ENCODE measurements at regions not wholly inside any gene's neighbourhood (a gene's known extent, or its start where the extent isn't known, plus 50 kb on each side); places are given as distances from the start of the nearest gene placed in this dataset.

DNA sequence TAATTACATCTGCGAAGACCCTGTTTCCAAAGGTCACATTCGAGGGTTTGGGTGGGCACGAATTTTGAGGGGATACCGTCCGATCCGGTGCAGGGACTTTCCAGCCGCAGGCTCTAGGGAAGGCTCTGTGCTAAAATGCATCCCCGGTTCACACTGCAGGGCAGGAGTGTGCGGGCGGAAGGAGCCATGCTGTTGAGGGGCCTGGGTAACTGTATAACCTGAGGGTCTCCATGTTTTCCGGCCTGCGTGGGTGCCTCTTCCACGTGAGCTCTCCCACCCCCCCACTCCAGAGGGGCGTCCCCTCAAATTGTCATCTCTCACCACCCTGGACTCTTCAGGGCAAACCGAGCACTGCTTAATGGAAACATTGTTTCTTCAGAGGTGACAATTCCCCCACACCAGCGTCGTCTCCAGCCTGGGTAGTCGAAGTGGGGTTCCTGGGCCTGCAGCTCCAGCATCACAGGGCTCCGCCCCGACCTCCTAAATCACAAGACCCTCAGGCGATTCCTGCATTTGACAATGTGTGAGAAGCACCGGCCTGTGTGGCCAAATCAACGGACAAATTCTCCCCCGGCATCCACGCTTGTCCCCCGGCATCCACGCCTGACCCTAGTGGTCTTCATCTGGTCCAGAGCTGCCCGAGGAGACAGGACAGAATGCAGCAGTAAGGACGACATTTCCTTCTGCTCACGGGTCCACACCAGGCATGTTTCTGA is 51.2 kb downstream of the FOXL3 start:
- no peak for DNase-seq (ENCODE audit: low read depth)

DNA sequence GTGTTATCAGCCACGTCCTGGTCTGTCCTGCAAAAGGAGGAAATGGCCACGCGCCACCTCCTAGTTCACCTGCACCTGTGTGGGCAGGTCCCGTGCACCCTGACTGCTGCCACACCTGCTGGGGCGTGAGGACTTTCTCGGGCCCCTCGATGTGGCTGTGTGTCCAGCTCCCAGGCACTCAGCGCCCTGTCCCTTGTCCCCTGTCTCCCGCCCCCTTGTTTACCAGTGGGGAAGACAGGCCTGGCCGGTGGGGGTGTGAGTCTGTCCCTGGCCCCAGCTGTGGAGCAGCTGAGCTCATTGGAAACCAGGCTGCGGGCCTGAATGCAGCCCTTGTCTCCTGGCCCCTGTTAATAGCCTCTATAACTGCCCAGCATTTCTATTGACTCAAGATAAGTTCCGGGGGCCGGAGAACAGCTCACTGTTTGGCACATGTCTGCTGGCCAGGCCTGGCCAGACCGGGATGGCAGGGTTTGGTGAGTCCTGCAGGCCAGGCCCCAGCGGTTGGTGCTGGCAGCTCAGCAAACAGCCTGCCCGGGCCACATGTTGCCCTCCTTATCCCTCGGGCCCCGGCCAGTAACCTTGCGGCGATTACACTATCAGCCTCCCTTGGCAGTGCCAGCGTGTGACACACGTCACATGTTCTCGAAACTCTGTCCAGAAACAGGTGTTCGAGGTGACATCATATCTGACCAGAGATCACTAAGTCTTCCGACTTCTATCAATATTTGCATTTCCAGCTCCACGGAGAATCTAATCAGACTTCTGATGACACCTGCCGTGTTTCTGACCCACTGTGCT is 52.1 kb downstream of the FOXL3 start:
- no peak for DNase-seq (ENCODE audit: low read depth)

DNA sequence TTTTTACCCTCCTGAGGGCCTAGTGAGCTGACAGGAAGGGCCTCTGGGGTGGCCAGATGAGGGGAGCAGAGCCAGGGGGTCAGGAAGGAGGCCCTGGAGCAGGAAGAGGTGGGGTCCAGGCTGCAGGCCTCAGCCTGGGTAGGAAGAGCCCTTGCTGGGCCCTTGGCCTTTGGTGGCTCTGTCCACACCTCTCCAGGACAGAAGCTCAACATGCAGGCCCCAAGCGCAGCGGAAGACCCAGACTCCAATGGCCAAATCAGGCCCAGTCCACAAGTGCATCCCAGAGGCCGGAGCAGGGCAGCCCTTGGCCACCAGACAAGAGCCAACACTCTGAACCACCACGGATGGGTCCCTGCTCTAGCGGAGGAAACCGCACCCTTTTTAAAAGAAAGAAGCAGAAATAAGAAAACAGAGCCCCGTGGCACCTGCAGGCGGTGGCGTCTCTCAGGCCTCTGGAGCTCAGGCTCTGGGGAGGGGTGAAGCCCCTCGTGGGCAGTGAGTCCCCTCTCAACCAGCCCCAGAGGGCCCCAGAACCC is 52.8 kb downstream of the FOXL3 start:
- DNase-seq (ENCODE audit: low read depth) = no peak

DNA sequence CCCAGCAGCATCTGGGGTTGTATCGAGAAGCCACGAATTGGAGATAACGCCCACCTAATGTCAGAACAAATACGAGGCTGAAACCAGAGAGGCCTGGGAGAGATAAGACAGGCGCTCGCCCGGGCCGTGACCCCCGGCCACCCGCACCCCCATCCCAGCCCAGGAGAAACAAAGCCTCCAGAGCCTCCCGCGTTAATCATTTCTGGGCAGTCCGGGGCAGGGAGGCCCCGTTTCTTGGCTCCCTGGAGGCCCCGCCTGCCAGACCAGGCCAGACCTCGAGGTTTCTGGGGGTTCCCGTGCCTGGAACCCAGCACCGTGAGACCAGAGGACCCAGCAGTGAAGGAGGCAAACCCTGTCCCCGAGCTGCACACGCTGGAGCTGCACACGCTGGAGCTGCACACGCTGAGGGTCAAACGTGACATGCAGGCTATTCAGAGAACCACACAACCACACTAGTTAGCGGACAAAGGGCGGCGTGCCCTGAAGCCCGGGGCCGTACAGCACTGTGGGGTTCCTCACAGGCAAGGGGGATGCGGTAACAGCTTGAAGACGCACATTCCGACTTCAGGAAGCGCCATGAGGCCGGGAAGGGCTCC is 53.4 kb downstream of the FOXL3 start:
- DNase-seq (ENCODE audit: low read depth) = no peak

DNA sequence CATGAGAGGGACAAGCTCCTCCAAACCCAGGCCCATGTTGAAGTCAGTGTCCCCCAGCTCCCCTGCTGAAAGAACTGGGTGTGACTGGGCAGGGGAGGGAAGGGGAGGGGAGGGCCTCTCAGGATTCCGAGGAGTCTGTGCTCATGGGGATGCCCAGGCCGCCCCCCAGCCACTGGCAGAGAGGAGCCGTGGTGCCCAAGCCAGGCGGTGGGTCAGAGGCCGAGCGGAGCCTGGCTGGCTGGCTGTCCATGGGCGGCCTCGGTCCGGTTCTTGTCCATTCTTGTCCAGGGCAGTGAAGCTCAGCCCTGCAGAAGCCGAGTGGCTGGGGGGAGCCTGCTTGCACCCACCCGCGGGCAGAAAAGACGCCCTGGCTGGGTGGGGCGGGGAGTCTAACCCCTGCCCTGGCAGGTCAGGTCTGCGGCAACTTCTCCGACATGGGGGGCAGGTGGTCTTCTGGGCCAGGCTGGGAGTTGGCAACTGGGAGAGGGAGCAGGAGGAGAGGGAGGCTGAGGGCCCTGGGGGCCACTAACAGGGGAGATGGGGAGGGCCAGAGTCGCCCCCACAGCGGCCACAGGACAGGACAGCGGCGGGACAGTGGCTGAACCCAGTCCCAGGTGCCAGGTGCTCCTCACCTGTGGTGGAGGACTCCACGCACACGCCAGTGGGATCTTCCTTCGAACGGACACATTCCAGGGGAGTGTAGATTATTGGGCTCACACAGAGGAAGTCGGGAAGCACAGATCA is 54.1 kb downstream of the FOXL3 start:
- no peak for DNase-seq (ENCODE audit: low read depth)

DNA sequence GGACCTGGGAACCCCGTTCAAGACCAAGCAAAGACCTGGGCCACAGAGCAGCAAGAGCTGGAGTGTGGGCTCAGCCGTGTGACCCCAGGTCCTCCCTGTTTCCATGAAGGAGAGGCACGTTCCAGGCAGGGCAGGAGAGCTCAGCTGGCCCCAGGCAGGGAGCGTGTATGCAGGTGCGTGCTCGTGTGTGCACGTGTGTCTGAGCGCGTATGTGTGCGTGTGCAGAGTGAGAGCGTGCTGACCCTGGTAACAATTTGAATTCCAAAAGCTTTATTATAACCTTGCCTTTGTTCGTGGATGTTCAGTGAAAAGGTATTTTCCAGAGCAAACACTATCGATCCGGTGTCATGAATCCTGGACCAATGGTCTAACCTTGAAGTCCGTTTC is 54.6 kb downstream of the FOXL3 start:
- no peak for DNase-seq (ENCODE audit: low read depth)

DNA sequence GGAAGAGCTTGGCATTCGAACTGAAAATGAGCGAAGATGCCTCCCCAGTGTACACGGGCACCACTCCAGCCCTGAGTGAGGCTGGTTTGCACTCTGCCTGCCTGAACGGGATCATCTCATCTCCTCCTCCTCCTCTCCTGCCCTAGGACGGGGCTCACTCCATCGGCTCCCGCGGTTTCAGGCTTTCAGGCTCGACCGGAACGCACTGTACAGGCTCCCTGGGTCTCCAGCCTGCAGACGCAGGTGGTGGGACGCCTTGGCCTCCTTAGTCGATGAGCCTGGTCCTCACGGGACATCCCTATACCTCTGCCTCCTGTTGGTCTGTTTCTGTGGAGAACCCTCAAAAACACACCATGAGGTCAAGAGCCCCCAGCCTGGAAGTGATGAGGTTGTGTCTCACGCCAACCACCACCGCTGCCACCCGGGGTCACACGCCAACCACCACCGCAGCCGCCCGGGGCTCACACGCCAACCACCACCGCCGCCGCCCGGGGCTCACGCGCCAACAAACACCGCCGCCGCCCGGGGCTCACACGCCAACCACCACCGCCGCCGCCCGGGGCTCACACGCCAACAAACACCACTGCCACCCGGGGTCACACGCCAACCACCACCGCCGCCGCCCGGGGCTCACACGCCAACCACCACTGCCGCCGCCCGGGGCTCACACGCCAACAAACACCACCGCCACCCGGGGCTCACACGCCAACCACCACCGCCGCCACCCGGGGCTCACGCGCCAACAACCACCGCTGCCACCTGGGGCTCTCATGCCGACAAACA is 56.3 kb downstream of the FOXL3 start:
- DNase-seq (ENCODE audit: low read depth) = no peak

DNA sequence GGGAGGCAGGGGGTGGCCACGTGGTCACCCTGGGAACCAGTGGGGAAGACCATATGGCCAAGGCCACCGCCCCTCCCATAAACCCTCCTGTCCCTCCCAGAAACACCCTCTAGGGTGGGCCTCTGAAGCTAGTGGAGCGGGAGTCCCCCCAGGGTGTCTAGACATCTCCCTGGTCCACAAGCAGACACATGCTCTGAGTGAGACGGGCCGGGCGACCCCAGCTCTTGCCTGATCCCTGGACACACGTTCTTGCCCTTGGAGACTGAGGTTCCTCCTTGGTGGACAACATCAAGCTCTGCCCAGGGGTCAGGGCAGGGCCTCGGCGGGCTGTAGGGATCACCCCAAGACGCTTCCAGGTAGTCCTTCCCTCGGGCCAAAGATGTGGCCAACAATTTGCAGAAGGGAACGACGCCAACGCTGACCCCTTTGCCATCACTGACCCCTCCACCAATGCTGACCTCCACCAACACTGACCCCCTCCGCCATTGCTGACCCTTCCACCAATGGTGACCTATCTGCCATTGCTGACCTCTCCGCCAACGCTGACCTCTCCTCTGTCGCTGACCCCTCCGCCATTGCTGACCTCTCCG is 57.1 kb downstream of the FOXL3 start:
- no peak for DNase-seq (ENCODE audit: low read depth)

DNA sequence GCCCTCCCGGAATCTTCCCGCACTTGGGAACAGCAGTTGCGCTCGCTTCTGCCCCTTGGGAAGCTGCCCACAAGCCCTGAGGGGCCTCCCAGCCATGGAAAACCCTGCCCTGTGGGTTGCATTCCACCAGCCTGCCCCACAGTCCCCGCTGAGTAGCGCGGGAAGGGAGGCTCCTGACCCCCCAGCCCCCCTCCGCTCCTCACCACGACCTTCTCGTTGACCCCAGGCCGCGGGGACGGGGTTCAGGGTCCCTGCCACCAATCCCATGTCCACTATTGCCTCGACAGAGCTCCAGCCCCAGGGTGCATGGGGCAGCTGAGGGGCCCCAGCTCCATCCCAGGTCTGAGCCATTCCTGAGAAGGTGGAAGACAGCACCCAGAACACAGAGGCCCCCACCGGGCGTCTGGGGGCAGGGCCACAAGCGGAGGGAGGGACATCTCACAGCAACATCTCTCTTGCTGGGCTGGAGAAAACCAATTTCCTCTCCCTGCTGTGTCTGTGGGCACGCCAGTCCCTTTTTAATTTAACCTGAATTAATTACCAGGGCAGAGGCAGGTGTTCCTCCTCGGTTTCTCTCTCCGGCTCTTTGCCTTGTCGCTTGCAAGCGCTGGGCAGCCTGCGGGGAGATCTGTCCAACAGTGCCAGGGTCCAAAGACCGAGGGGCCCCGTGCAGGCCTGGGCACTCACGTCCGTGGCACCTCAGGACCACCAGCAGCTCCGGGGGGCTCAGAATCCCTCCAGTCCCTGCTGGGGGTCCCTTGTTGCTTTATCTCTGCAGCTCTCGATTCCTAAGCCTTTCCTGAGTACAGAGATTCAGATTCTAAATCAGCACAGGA is 57.9 kb downstream of the FOXL3 start:
- DNase-seq (ENCODE audit: low read depth) = no peak

DNA sequence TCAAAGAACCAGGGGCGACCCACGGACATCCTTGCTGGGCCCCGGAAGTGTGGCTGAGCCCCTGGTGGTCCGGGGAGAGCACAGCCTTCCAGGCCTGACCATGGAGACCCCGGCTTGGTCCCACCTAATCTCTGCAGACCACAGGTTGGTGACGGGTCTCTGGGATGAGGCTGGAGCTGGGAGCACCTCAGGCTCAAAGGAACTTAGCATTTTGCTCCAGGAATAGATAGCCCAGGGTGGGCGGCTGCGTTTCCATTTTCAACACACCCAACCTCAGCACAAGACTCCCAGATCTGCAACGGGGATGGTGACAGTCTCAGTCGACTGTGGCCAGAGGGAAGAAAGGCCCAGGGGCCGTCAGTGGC is 58.5 kb downstream of the FOXL3 start:
- no peak for DNase-seq (ENCODE audit: low read depth)

DNA sequence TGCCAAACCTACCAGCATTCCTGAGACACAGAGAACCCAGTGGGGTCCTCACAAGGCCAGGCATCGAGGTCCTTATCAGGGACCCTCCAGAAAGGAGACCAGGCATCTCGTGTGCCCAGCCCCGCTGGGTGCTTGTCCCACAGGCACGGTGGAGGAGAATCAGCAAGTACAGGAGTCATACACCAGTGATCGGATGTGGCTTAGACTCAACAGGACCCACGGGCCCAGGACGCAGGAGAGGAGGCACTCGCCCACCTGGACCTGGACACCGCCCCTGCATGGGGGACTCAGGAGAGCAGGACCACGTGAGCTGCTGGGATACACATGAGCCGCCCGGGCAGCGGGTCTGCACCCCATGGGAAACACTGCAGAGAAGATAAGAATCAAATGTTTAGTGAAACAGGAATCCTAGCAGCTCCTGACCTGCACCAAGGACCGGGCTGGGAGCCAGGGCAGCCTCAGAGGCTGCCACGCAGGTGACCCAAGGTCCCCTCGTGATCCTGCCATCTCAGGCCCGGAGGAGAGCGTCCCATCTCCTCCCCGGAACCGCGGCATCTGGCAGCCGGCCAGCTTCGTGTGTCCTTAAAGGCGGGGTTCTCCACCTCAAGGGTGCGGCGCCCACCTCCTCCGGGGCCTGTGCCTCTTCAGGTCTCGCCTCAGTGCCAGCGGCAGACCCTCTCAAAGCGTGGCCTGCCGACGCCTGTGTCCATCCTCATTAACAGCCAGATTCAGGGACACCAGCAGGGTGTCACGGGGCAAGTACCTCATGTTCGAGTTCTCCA is 59.2 kb downstream of the FOXL3 start:
- no peak for DNase-seq (ENCODE audit: low read depth)

DNA sequence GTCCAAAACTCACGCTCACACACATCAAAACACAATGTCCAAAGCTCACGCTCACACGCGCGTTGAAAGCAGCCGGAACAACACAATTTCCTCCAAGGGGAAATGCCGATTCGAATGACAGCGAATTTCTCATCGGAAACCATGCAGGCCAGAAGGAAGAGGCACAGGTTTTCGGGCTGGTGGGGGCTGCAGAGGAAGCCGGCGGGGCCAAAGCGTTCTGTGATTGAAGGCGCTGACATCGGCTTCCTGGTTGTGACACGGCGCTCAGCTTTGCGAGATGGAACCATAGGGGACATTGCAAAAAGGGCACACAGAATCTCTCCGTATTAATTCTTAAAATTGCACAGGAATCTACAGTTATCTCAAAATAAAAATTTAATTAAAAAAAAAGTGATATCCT is 61.3 kb downstream of the FOXL3 start:
- DNase-seq (ENCODE audit: low read depth) = peak; percentile 41

DNA sequence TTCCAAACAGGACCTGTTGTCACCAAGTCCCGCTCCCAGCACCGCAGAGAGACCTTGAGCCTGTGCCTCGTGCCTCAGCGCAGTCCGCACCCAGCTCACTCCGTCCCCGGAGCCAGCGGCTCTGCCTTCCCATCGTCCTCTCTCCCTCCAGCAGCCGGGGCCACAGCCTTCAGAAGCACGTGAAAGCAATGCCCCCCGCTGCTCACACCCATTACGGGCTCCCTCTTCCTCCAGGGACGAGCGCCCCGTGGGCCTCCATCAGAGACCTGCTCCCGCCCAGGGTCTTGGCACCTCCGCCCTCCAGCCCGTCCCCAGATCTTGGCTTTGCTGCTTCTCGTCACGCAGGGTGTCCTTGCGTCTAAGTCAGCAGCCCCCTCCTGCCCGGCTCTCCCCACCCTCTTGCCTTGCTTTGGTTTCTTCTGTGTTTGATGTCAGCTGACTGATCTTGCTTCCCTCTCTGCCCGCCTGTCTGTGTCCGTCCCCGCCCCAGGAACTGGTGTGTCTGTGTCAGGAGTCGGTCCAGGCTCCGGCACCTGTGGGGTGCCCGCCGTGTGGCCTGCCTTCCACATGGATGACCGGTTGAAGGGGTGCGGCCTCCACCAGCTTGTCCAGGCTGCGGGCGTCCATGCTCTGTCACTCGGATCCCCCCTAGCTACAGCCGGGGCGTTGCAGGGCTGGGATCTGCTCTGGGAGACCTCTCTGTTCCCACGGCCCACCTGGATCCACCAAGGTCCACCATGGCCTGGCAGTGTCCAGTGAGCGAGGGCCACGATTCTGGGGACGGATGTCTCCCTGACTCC is 61.9 kb downstream of the FOXL3 start:
- DNase-seq (ENCODE audit: low read depth) = peak; percentile 30

DNA sequence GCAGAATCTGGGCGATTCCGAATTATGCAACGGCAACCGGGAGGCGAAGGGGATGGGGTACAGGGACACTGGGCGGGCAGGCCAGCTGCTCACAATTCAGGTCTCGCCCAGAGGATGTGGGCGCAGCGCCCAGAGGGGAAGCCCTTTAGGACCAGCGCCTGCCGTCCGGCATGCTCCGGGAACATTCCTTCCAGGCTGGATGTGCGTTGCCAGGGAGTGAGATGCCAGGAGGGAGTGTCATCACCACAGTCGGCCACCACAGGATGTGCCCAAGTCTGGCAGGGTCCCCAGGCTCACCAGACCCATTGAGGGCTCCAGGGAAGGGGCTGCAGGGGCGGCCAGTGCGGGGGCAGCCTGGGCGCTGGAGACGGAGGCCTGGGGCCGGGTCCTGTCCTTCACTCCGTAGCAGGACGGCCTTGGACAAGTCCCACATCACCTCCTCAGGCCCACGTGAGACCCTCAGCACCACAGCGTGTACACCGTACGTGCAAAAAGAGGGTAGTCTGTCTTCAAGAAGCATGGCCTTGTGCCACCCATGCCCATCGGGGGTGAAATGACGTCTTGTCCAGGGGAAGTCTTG is 63.9 kb downstream of the FOXL3 start:
- DNase-seq (ENCODE audit: low read depth) = no peak

DNA sequence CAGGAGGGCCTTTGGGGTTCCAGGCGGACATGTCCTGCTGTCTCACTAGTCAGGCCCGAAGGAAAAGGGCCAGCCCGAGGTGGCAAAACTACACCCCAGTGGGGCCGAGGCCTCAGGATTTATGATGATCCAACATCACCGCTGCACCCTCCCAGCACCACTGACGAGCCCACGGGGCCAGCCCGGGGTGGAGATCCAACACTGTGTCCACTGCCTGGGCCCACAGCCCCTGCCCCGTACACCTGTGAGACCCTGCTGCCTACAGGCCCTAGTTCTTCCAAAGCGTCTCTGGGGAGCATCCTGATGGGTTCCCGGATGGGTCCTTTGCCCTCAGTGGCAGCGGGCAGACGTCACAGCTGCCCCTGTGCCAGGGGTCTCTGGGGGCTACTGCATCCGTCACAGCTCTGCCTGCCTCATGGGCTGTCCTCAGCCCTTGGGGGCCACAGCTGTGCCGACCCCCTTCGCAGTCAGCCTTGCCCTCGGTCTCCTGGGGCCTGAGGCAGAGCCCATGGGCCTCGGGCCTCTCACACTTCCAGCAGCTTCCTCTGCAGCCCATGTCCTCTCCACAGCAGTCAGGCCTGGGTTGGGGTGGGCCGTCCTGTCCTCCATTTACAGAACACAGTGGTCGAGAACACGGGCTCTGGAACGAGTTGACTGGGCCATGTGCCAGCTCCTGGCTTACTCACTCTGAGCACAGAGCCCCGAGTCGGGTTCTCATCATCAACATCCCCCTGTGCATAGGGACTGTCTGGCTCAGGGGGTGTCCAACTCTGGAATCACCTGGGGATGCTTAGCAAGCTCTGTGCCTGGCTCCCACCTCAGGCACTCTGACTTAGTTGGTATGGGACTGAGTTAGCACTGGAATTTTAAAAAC is 64.9 kb downstream of the FOXL3 start:
- DNase-seq (ENCODE audit: low read depth) = no peak

DNA sequence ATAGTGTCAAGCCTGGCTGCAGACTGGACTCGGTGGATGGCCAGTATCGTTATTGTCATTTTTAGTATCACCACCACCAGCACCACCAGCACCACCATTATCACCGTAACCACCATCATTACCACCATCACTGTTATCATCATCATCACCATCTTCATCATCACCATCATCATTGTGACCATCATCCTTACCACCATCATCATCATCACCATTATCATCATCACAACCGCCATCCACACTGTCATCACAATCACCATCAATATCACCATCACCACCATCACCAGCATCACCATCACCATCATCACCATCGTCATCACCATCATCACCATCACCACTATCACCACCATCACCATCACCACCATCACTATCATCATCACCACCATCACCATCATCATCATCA is 65.6 kb downstream of the FOXL3 start:
- no peak for DNase-seq (ENCODE audit: low read depth)

DNA sequence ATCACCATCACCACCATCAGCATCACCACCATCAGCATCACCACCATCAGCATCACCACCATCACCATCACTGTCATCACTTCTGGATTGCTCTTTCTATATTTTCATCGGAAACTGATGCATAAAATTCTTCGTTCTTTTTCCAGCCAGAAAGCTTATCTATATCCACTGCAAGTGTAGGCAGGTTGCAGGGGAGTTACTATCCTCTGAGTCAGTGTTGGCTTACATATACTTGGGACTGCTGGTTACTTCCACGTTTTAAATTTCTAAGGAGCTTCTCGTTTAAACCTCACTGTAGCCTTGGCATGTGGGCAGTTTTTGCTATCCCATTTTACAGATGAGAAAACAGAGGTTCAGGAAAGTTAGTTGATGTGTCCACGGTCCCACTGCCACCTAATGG is 66.1 kb downstream of the FOXL3 start:
- DNase-seq (ENCODE audit: low read depth) = no peak

Data from activated T-cell treated with anti-CD3 and anti-CD28 coated beads for 48 hours (primary cell).